IMR-90 (cell line): ENCODE measurements at regions not wholly inside any gene's neighbourhood (a gene's known extent, or its start where the extent isn't known, plus 50 kb on each side); places are given as distances from the start of the nearest gene placed in this dataset.

ENCODE experiments used
- ATAC-seq: fragments of 200-7000 bp; cut with Tn5 transposase; 2 replicates; pipeline ENCODE4 v1.9.1; 2020; ENCODE audit warnings: low read depth, mild to moderate bottlenecking, moderate library complexity
- BruUV-seq: library from RNA; stranded (reverse); fragments of 400-500 nt; replicated peaks from 2 replicates; lab custom pipeline; 2021; lab: Mats Ljungman, UMichigan
- CTCF ChIA-PET: fragments of 300-600 bp; formaldehyde crosslinking; extraction: SDS; loops from one replicate; lab custom pipeline; 2021; ENCODE audit warnings: antibody characterized with exemption; lab: Yijun Ruan, JAX
- POLR2A ChIA-PET: fragments of 300-600 bp; sonication (Branson Sonifier 250); formaldehyde crosslinking; loops from one replicate; lab custom pipeline; 2022; ENCODE audit warnings: antibody characterized with exemption; ENCODE audit not compliant: unreplicated experiment; lab: Charles Lee
- DNase-seq: peaks from one replicate; pipeline ENCODE4 v3.0.0; 2013
- H2AFZ ChIP-seq: replicated peaks from 2 replicates; pipeline ENCODE3; 2013; ENCODE audit warnings: low read length, mild to moderate bottlenecking; ENCODE audit not compliant: poor library complexity
- H2AK5ac ChIP-seq: 2 replicates; pipeline ENCODE4 v1.6.1; 2013; ENCODE audit warnings: low read depth, low read length, inconsistent platforms
- H2AK9ac ChIP-seq: replicated peaks from 2 replicates; pipeline ENCODE3; 2013; ENCODE audit warnings: mild to moderate bottlenecking, low read depth, low read length, moderate library complexity; ENCODE audit not compliant: poor library complexity
- H2BK120ac ChIP-seq: 2 replicates; pipeline ENCODE4 v1.6.1; 2013; ENCODE audit warnings: low read depth, low read length, inconsistent platforms
- H2BK15ac ChIP-seq: 3 replicates; pipeline ENCODE4 v1.6.1; 2013; ENCODE audit warnings: low read depth, low read length, inconsistent platforms
- H2BK20ac ChIP-seq: 2 replicates; pipeline ENCODE4 v1.6.1; 2013; ENCODE audit warnings: low read depth, mild to moderate bottlenecking, inconsistent platforms, low read length, moderate library complexity
- H2BK5ac ChIP-seq: 2 replicates; pipeline ENCODE4 v1.6.1; 2013; ENCODE audit warnings: mild to moderate bottlenecking, low read depth, low read length, inconsistent platforms; ENCODE audit not compliant: poor library complexity, severe bottlenecking
- H3K14ac ChIP-seq: replicated peaks from 2 replicates; pipeline ENCODE4 v1.6.1; 2013; ENCODE audit warnings: low read depth, low read length, inconsistent platforms
- H3K18ac ChIP-seq: 2 replicates; pipeline ENCODE4 v1.6.1; 2013; ENCODE audit warnings: low read depth, low read length, control low read depth
- H3K23ac ChIP-seq: 2 replicates; pipeline ENCODE4 v1.6.1; 2013; ENCODE audit warnings: low read depth, low read length, inconsistent platforms
- H3K27ac ChIP-seq: 2 replicates; pipeline ENCODE4 v1.5.1; 2013; ENCODE audit warnings: mild to moderate bottlenecking, control low read depth, low read length; ENCODE audit not compliant: insufficient read depth
- H3K27me3 ChIP-seq: 2 replicates; pipeline ENCODE4 v1.6.1; 2013; ENCODE audit warnings: low read length; ENCODE audit not compliant: control insufficient read depth, insufficient read depth
- H3K36me3 ChIP-seq: 2 replicates; pipeline ENCODE4 v1.6.1; 2013; ENCODE audit warnings: low read length, mixed read lengths; ENCODE audit not compliant: control insufficient read depth, insufficient read depth
- H3K4ac ChIP-seq: 2 replicates; pipeline ENCODE4 v1.6.1; 2013; ENCODE audit warnings: low read depth, low read length, inconsistent platforms
- H3K4me1 ChIP-seq: 2 replicates; pipeline ENCODE4 v1.6.1; 2013; ENCODE audit warnings: low read length, mixed read lengths; ENCODE audit not compliant: control insufficient read depth, insufficient read depth
- H3K4me2 ChIP-seq: 2 replicates; pipeline ENCODE4 v1.6.1; 2013; ENCODE audit warnings: low read depth, mild to moderate bottlenecking, control low read depth, low read length, moderate library complexity
- H3K4me3 ChIP-seq: 2 replicates; pipeline ENCODE4 v1.5.1; 2013; ENCODE audit warnings: low read depth, mild to moderate bottlenecking, control low read depth, low read length, moderate library complexity; ENCODE audit not compliant: insufficient read depth
- H3K56ac ChIP-seq: 2 replicates; pipeline ENCODE4 v1.6.1; 2013; ENCODE audit warnings: low read length, inconsistent platforms; ENCODE audit not compliant: insufficient read depth; ENCODE audit errors: extremely low read depth
- H3K79me1 ChIP-seq, 2 experiments: 2 replicates each; pipeline ENCODE4 v1.6.1; 2013; ENCODE audit warnings: low read length in 2 of 2, inconsistent platforms in 1 of 2, low read depth in 1 of 2
- H3K9ac ChIP-seq: 2 replicates; pipeline ENCODE4 v1.6.1; 2013; ENCODE audit warnings: low read depth, low read length, control low read depth
- H3K9me1 ChIP-seq: 2 replicates; pipeline ENCODE4 v1.6.1; 2013; ENCODE audit warnings: low read length, inconsistent platforms; ENCODE audit not compliant: insufficient read depth
- H3K9me3 ChIP-seq: 2 replicates; pipeline ENCODE4 v1.6.1; 2013; ENCODE audit warnings: low read length; ENCODE audit not compliant: control insufficient read depth, insufficient read depth
- H4K20me1 ChIP-seq: 2 replicates; pipeline ENCODE4 v1.6.1; 2013; ENCODE audit warnings: low read length, inconsistent platforms; ENCODE audit not compliant: insufficient read depth
- H4K5ac ChIP-seq: 2 replicates; pipeline ENCODE4 v1.6.1; 2013; ENCODE audit warnings: mild to moderate bottlenecking, low read depth, low read length, control low read depth
- H4K8ac ChIP-seq, 2 experiments: 2 replicates each; pipeline ENCODE4 v1.6.1; 2013; ENCODE audit warnings: low read depth in 2 of 2, low read length in 2 of 2, control low read depth in 1 of 2, inconsistent platforms in 1 of 2
- H4K91ac ChIP-seq: 2 replicates; pipeline ENCODE4 v1.6.1; 2013; ENCODE audit warnings: low read depth, low read length, inconsistent platforms; ENCODE audit not compliant: insufficient read depth
- CEBPB ChIP-seq: IDR thresholded peaks from 2 replicates; pipeline ENCODE4 v1.6.1; 2012; ENCODE audit warnings: low read depth, low read length, improper control_type of control experiment
- FOS ChIP-seq: fragments of 150-350 bp; IDR thresholded peaks from 2 replicates; pipeline ENCODE4 v1.6.1; 2016; ENCODE audit warnings: low read depth, low read length
- MXI1 ChIP-seq: IDR thresholded peaks from 2 replicates; pipeline ENCODE4 v1.6.1; 2012; ENCODE audit warnings: low read depth, mild to moderate bottlenecking, low read length, moderate library complexity, borderline replicate concordance
- NFE2L2 ChIP-seq: fragments of 150-350 bp; IDR thresholded peaks from 2 replicates; pipeline ENCODE4 v1.6.1; 2016; ENCODE audit warnings: low read depth, mild to moderate bottlenecking, low read length
- RFX5 ChIP-seq: IDR thresholded peaks from 2 replicates; pipeline ENCODE4 v1.8.0; 2012; ENCODE audit warnings: low read depth, mild to moderate bottlenecking, low read length, moderate library complexity
- WGBS, 2 experiments: methylation state at CpG; one replicate each; pipeline versions ENCODE4 v1.1.5 to v1.1.7; 2013; ENCODE audit warnings: missing lambda C conversion rate in 2 of 2; ENCODE audit not compliant: insufficient read length in 1 of 2; ENCODE audit errors: extremely low coverage in 2 of 2; 5-methylcytosine and 5-hydroxymethylcytosine counted together
- dilution Hi-C: fragments of 300-500 bp; cut with HindIII; formaldehyde crosslinking; loops from one replicate; pipeline ENCODE4 v1.14.3; 2018; ENCODE audit warnings: low sequenced_read_pairs; ENCODE audit not compliant: unreplicated experiment
- in situ Hi-C: fragments of 300-500 bp; cut with MboI; formaldehyde crosslinking; loops from 3 replicates; pipeline ENCODE4 v1.14.3; 2019; ENCODE audit warnings: low sequenced_read_pairs, inconsistent platforms, mixed read lengths
- intact Hi-C: fragments of 100-400 bp; cut with micrococcal nuclease; formaldehyde crosslinking; loops from 2 replicates; pipeline ENCODE4 v1.10.0; 2022
- TF ChIP-seq, protein P1 (sequence below): conservative IDR thresholded peaks from 2 replicates; pipeline ENCODE4 v1.5.1; 2012; ENCODE audit warnings: mild to moderate bottlenecking, low read depth, low read length, improper control_type of control experiment

DNA sequence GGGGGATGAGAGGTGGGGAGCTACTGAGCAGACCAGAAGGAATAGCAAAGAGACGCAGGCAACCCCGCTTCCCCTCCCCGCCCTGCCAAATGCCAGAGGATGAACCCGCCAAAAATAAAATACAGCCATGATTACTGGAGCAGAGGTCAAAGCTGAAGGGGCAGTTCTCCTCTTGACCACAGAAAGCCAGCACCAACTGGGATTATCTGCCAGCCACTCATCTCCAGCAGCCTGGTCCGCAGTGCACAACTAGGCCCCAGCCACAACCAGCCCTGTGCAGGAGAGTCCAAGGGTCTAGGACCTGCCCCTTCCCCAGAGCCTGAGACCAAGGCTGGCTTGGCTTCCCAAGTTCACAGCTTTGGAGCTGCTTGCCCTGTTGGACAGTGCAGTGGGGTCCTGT, 67.4 kb upstream of the BCOR start:
- no peaks in the 10 kb centered on the region for H3K36me3 ChIP-seq
- no peaks in the 10 kb centered on the region; the same call in 1 of the 2 replicates for H3K4me1 ChIP-seq
- peaks cover 17% of the 10 kb centered on the region for H3K27me3 ChIP-seq
- DNase-seq (no peak), ATAC-seq (no peak)
- H3K14ac ChIP-seq = no peak overlapping the region
- H3K27ac ChIP-seq = no peak overlapping the region
- H3K23ac ChIP-seq = no peak overlapping the region
- H3K4me2 ChIP-seq = no peak overlapping the region
- no CpG with 5 or more reads among the region's 5 CpGs for WGBS, 2 experiments
- no peak overlapping the region for H3K4ac ChIP-seq
- H2AK9ac ChIP-seq = no peak overlapping the region
- H3K9me1 ChIP-seq = no peaks in the 10 kb centered on the region
- H3K9ac ChIP-seq = no peak overlapping the region
- no peak overlapping the region for H4K91ac ChIP-seq
- ChIA-PET POLR2A (no interaction called here), CTCF (interaction anchor here (0.9 kb wide), 1 partner anchor 82 kb away, joined by 3 read pairs; no protein-coding TSS in a partner anchor)
- H2BK15ac ChIP-seq = no peak overlapping the region
- in situ Hi-C loops (no loop called here), dilution Hi-C loops (no loop called here), intact Hi-C loops (loop anchor here (10.0 kb wide), 1 partner anchor 510 kb away; no protein-coding TSS in a partner anchor)
- no peaks in the 10 kb centered on the region for H3K79me1 ChIP-seq
- H4K20me1 ChIP-seq = no peaks in the 10 kb centered on the region
- H4K5ac ChIP-seq = no peak overlapping the region
- no peak overlapping the region for H4K8ac ChIP-seq
- H3K9me3 ChIP-seq = no peaks in the 10 kb centered on the region
- H2AK5ac ChIP-seq = no peak overlapping the region
- H3K18ac ChIP-seq = no peak overlapping the region
- H2BK5ac ChIP-seq = no peak overlapping the region
- TF ChIP-seq FOS (no peak), NFE2L2 (no peak), MXI1 (no peak), CEBPB (no peak), RFX5 (no peak)
- TF ChIP-seq, protein P1, sequence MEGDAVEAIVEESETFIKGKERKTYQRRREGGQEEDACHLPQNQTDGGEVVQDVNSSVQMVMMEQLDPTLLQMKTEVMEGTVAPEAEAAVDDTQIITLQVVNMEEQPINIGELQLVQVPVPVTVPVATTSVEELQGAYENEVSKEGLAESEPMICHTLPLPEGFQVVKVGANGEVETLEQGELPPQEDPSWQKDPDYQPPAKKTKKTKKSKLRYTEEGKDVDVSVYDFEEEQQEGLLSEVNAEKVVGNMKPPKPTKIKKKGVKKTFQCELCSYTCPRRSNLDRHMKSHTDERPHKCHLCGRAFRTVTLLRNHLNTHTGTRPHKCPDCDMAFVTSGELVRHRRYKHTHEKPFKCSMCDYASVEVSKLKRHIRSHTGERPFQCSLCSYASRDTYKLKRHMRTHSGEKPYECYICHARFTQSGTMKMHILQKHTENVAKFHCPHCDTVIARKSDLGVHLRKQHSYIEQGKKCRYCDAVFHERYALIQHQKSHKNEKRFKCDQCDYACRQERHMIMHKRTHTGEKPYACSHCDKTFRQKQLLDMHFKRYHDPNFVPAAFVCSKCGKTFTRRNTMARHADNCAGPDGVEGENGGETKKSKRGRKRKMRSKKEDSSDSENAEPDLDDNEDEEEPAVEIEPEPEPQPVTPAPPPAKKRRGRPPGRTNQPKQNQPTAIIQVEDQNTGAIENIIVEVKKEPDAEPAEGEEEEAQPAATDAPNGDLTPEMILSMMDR = no peak
- no peak overlapping the region for H2AFZ ChIP-seq
- H3K4me3 ChIP-seq = no peak overlapping the region
- no peak overlapping the region for H2BK120ac ChIP-seq
- no peak overlapping the region for H2BK20ac ChIP-seq
- H3K56ac ChIP-seq = no peak overlapping the region
- BruUV-seq = no TSS peak
